SK-N-SH (cell line): ENCODE measurements at regions not wholly inside any gene's neighbourhood (a gene's known extent, or its start where the extent isn't known, plus 50 kb on each side); places are given as distances from the start of the nearest gene placed in this dataset.

Experiments
- CTCF ChIA-PET: fragments of 300-600, 350-600 bp; formaldehyde crosslinking; extraction: SDS; loops from one replicate; lab custom pipeline; 2021; lab: Yijun Ruan, JAX
- POLR2A ChIA-PET: fragments of 350-600 bp; sonication (Branson Sonifier 250); formaldehyde crosslinking; extraction: SDS; loops from one replicate; lab custom pipeline; 2020; ENCODE audit warnings: antibody characterized with exemption, inconsistent platforms; lab: Yijun Ruan, JAX
- DNase-seq: peaks from one replicate; pipeline ENCODE4 v3.0.0; 2012
- H2AFZ ChIP-seq: fragments of 200-600 bp; sonication (generic); 2 replicates; pipeline ENCODE4 v1.8.1; 2016; ENCODE audit warnings: antibody characterized with exemption, mild to moderate bottlenecking, low read depth
- H3F3A ChIP-seq: fragments of 200-600 bp; sonication (generic); replicated peaks from 2 replicates; pipeline ENCODE3; 2016; ENCODE audit warnings: antibody characterized with exemption, mild to moderate bottlenecking; ENCODE audit not compliant: insufficient read depth
- H3K27ac ChIP-seq, 2 experiments: fragments of 200-500 bp in 1 of 2; fragments of 200-600 bp in 1 of 2; sonication (Bioruptor generic) in 1 of 2; sonication (generic), shearing (Covaris generic) in 1 of 2; 2 replicates each; pipeline versions ENCODE4 v1.5.1 to v1.6.1; 2014 to 2016; ENCODE audit warnings: low read depth in 2 of 2, inconsistent platforms in 1 of 2, low read length in 1 of 2, mild to moderate bottlenecking in 1 of 2, mixed read lengths in 1 of 2
- H3K27me3 ChIP-seq: fragments of 200-600 bp; sonication (generic), shearing (Covaris generic); 2 replicates; pipeline ENCODE4 v1.6.1; 2016; ENCODE audit warnings: mixed run types; ENCODE audit not compliant: insufficient read depth
- H3K36me3 ChIP-seq, 2 experiments: fragments of 200-500 bp in 1 of 2; fragments of 200-600 bp in 1 of 2; sonication (Bioruptor generic) in 1 of 2; sonication (generic) in 1 of 2; replicated peaks in 1 of 2; 2 replicates each; pipeline versions ENCODE3 to v1.5.1; 2014 to 2016; ENCODE audit warnings: low read length in 1 of 2, mild to moderate bottlenecking in 1 of 2; ENCODE audit not compliant: insufficient read depth in 2 of 2, control insufficient read depth in 1 of 2
- H3K4me1 ChIP-seq, 2 experiments: fragments of 200-500 bp in 1 of 2; fragments of 200-600 bp in 1 of 2; sonication (Bioruptor generic) in 1 of 2; sonication (generic), shearing (Covaris generic) in 1 of 2; 2 replicates each; pipeline versions ENCODE4 v1.5.1 to v1.6.1; 2014 to 2016; ENCODE audit warnings: low read depth in 1 of 2, low read length in 1 of 2, mixed run types in 1 of 2; ENCODE audit not compliant: insufficient read depth in 2 of 2, control insufficient read depth in 1 of 2
- H3K4me2 ChIP-seq: fragments of 200-600 bp; sonication (generic), shearing (Covaris generic); 2 replicates; pipeline ENCODE4 v1.6.1; 2017; ENCODE audit warnings: mixed run types
- H3K4me3 ChIP-seq, 2 experiments: fragments of 200-500 bp in 1 of 2; fragments of 200-600 bp in 1 of 2; sonication (Bioruptor generic) in 1 of 2; sonication (generic), shearing (Covaris generic) in 1 of 2; 2 replicates each; pipeline versions ENCODE4 v1.5.1 to v1.8.1; 2014 to 2016; ENCODE audit warnings: low read depth in 2 of 2, inconsistent platforms in 1 of 2, low read length in 1 of 2, mild to moderate bottlenecking in 1 of 2, mixed read lengths in 1 of 2, moderate library complexity in 1 of 2
- H3K79me2 ChIP-seq: fragments of 200-600 bp; sonication (generic); 2 replicates; pipeline ENCODE4 v1.8.1; 2017; ENCODE audit warnings: mild to moderate bottlenecking; ENCODE audit not compliant: insufficient read depth
- H3K9ac ChIP-seq: fragments of 200-600 bp; sonication (generic); 2 replicates; pipeline ENCODE4 v1.6.1; 2017; ENCODE audit warnings: mixed run types
- H3K9me2 ChIP-seq: fragments of 200-600 bp; sonication (generic); 2 replicates; pipeline ENCODE4 v1.6.1; 2017; ENCODE audit warnings: mixed run types
- H3K9me3 ChIP-seq: fragments of 200-600 bp; sonication (generic); 2 replicates; pipeline ENCODE4 v1.6.1; 2017; ENCODE audit warnings: mixed run types, mild to moderate bottlenecking, moderate library complexity
- H4K20me1 ChIP-seq: fragments of 200-600 bp; sonication (generic); 2 replicates; pipeline ENCODE4 v1.6.1; 2017; ENCODE audit warnings: mild to moderate bottlenecking, mixed run types; ENCODE audit not compliant: insufficient read depth
- CHD2 ChIP-seq: fragments of 150-350 bp; IDR thresholded peaks from 2 replicates; pipeline ENCODE4 v1.6.1; 2018; ENCODE audit warnings: low read length; ENCODE audit not compliant: partially characterized antibody
- EP300 ChIP-seq, 2 experiments: IDR thresholded peaks; 2 replicates each; pipeline versions ENCODE4 v1.4.0 to v1.6.1; 2012; ENCODE audit warnings: borderline replicate concordance in 1 of 2, low read depth in 1 of 2, low read length in 1 of 2
- EZH2phosphoT487 ChIP-seq: fragments of 200-600 bp; sonication (generic); IDR thresholded peaks from 2 replicates; pipeline ENCODE4 v1.6.1; 2017; ENCODE audit warnings: low read depth, mixed run types, mild to moderate bottlenecking, antibody characterized with exemption, moderate library complexity, borderline replicate concordance
- FOXJ3 ChIP-seq: sonication (generic); formaldehyde crosslinking; IDR thresholded peaks from 2 replicates; pipeline ENCODE4 v1.5.1; 2020; ENCODE audit warnings: mild to moderate bottlenecking, missing genetic modification reagents
- GABPA ChIP-seq: IDR thresholded peaks from 2 replicates; pipeline ENCODE4 v1.4.0; 2012; ENCODE audit warnings: low read depth, mild to moderate bottlenecking
- GATA2 ChIP-seq: sonication (generic); formaldehyde crosslinking; IDR thresholded peaks from 2 replicates; pipeline ENCODE4 v1.5.0; 2020; ENCODE audit warnings: mild to moderate bottlenecking, missing genetic modification reagents
- JUND ChIP-seq: IDR thresholded peaks from 2 replicates; pipeline ENCODE4 v1.4.0; 2012
- NFIC ChIP-seq: IDR thresholded peaks from 2 replicates; pipeline ENCODE4 v1.4.0; 2012; ENCODE audit warnings: borderline replicate concordance
- NRF1 ChIP-seq: IDR thresholded peaks from 2 replicates; pipeline ENCODE4 v1.6.1; 2012; ENCODE audit warnings: low read depth, mild to moderate bottlenecking, low read length
- RCOR1 ChIP-seq: fragments of 150-350 bp; IDR thresholded peaks from 2 replicates; pipeline ENCODE4 v1.6.1; 2017; ENCODE audit warnings: antibody characterized with exemption, low read length
- RFX5 ChIP-seq: IDR thresholded peaks from 2 replicates; pipeline ENCODE4 v1.6.1; 2012; ENCODE audit warnings: mild to moderate bottlenecking, improper control_type of control experiment, low read length
- RXRA ChIP-seq: IDR thresholded peaks from 2 replicates; pipeline ENCODE4 v1.4.0; 2012; ENCODE audit warnings: low read depth, mild to moderate bottlenecking, borderline replicate concordance
- TCF12 ChIP-seq: IDR thresholded peaks from 2 replicates; pipeline ENCODE4 v1.4.0; 2012
- YY1 ChIP-seq: IDR thresholded peaks from 2 replicates; pipeline ENCODE4 v1.4.0; 2012; ENCODE audit warnings: low read depth, mild to moderate bottlenecking
- WGBS: methylation state at CpG from one replicate; pipeline ENCODE4 v1.1.6; 2017; ENCODE audit warnings: low lambda C conversion rate; 5-methylcytosine and 5-hydroxymethylcytosine counted together
- TF ChIP-seq, protein P1 (sequence below): IDR thresholded peaks from 2 replicates; pipeline ENCODE4 v1.6.1; 2012; ENCODE audit warnings: mild to moderate bottlenecking, low read depth, low read length, moderate library complexity
- TF ChIP-seq, protein P2 (sequence below): IDR thresholded peaks from 2 replicates; pipeline ENCODE4 v1.4.0; 2012; ENCODE audit warnings: low read depth, borderline replicate concordance
- TF ChIP-seq, protein P3 (sequence below): IDR thresholded peaks from 2 replicates; pipeline ENCODE4 v1.4.0; 2012; ENCODE audit warnings: low read depth, borderline replicate concordance

DNA sequence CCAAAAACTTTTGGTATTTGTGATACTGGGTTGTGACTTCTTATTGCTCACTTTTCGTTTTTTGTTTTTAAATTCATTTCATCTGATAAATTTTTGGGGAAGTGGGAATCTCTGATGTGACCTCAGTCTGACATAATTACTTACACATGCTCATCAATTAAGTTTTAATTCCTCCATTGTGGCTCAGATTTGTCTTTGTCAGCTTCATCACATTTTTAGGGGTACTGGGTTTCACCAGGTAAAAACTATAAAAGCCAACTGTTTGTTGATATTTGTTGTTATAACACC lies 425.3 kb upstream of the TGFBR2 start:
- DNase-seq = no peak
- 82% methylated on average over 1 of the region's 1 CpG for WGBS
- ChIA-PET CTCF (interaction anchor here (1.4 kb wide), 2 partner anchors 18 to 139 kb away, joined by 4 to 6 read pairs; no protein-coding TSS in a partner anchor), POLR2A (no interaction called here)
- Histone ChIP-seq H3K27ac (no peak overlapping the region), H3K9me3 (no peaks in the 10 kb centered on the region), H3F3A (no peaks in the 10 kb centered on the region), H3K4me1 (peaks cover 0 to 6% of the 10 kb centered on the region in 2 experiments; a peak in 1 of 4 replicates), H3K27me3 (no peaks in the 10 kb centered on the region), H3K9me2 (no peaks in the 10 kb centered on the region), H3K9ac (no peak overlapping the region), H2AFZ (no peak overlapping the region), H3K4me3 (no peak overlapping the region), H3K36me3 (no peaks in the 10 kb centered on the region), H3K4me2 (no peak overlapping the region), H4K20me1 (no peaks in the 10 kb centered on the region), H3K79me2 (no peaks in the 10 kb centered on the region)
- TF ChIP-seq FOXJ3 (CRISPR knock-in tag) (no peak), EZH2phosphoT487 (no peak), TCF12 (no peak), RCOR1 (no peak), RXRA (no peak), CHD2 (no peak), GATA2 (no peak), GABPA (no peak), JUND (no peak), EP300 (IDR thresholded peaks at IDR 0.05; ENCODE audit: borderline replicate concordance in 1 of 2, low read depth in 1 of 2, low read length in 1 of 2) (no peak)
- TF ChIP-seq, protein P1, sequence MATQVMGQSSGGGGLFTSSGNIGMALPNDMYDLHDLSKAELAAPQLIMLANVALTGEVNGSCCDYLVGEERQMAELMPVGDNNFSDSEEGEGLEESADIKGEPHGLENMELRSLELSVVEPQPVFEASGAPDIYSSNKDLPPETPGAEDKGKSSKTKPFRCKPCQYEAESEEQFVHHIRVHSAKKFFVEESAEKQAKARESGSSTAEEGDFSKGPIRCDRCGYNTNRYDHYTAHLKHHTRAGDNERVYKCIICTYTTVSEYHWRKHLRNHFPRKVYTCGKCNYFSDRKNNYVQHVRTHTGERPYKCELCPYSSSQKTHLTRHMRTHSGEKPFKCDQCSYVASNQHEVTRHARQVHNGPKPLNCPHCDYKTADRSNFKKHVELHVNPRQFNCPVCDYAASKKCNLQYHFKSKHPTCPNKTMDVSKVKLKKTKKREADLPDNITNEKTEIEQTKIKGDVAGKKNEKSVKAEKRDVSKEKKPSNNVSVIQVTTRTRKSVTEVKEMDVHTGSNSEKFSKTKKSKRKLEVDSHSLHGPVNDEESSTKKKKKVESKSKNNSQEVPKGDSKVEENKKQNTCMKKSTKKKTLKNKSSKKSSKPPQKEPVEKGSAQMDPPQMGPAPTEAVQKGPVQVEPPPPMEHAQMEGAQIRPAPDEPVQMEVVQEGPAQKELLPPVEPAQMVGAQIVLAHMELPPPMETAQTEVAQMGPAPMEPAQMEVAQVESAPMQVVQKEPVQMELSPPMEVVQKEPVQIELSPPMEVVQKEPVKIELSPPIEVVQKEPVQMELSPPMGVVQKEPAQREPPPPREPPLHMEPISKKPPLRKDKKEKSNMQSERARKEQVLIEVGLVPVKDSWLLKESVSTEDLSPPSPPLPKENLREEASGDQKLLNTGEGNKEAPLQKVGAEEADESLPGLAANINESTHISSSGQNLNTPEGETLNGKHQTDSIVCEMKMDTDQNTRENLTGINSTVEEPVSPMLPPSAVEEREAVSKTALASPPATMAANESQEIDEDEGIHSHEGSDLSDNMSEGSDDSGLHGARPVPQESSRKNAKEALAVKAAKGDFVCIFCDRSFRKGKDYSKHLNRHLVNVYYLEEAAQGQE = no peak
- TF ChIP-seq, protein P2, sequence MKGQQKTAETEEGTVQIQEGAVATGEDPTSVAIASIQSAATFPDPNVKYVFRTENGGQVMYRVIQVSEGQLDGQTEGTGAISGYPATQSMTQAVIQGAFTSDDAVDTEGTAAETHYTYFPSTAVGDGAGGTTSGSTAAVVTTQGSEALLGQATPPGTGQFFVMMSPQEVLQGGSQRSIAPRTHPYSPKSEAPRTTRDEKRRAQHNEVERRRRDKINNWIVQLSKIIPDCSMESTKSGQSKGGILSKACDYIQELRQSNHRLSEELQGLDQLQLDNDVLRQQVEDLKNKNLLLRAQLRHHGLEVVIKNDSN = no peak

DNA sequence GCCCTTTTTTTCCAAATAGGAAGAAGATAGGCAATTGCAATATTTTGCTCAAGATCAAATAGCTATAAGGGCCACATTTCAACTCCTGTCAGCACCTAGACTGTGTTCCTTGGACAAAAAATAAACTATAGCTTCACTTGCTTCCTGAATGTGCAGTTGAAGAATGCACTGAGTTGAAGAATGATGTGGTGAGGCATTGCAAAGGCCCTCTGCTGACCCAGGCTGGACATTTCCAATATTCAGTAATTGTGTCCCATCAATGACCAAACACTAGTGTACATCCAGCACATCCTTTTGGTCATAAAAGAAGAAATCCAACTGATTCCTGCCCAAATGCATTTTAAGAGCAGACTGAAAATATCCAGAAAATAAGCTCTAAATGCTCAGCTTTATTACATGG lies 424.8 kb upstream of the TGFBR2 start:
- DNase-seq = no peak
- H2AFZ ChIP-seq = no peak overlapping the region
- no peaks in the 10 kb centered on the region for H3K79me2 ChIP-seq
- no peaks in the 10 kb centered on the region for H3K36me3 ChIP-seq
- no peak overlapping the region for H3K9ac ChIP-seq
- H3K9me3 ChIP-seq = no peaks in the 10 kb centered on the region
- H3K4me1 ChIP-seq = peaks cover 0 to 6% of the 10 kb centered on the region in 2 experiments; a peak in 2 of 4 replicates
- no peaks in the 10 kb centered on the region for H3K27me3 ChIP-seq
- no peaks in the 10 kb centered on the region for H3K9me2 ChIP-seq
- no peak overlapping the region for H3K4me3 ChIP-seq
- no peaks in the 10 kb centered on the region for H4K20me1 ChIP-seq
- no peak overlapping the region for H3K4me2 ChIP-seq
- ChIA-PET CTCF (interaction anchor here (1.4 kb wide), 2 partner anchors 18 to 139 kb away, joined by 4 to 6 read pairs; no protein-coding TSS in a partner anchor), POLR2A (no interaction called here)
- H3K27ac ChIP-seq = no peak overlapping the region
- no peaks in the 10 kb centered on the region for H3F3A ChIP-seq
- TF ChIP-seq FOXJ3 (CRISPR knock-in tag) (no peak), RCOR1 (no peak), CHD2 (no peak), NFIC (no peak), YY1 (no peak), EP300 (IDR thresholded peaks at IDR 0.05; ENCODE audit: borderline replicate concordance in 1 of 2, low read depth in 1 of 2, low read length in 1 of 2) (no peak), JUND (no peak), RFX5 (no peak), NRF1 (no peak)
- TF ChIP-seq, protein P3, sequence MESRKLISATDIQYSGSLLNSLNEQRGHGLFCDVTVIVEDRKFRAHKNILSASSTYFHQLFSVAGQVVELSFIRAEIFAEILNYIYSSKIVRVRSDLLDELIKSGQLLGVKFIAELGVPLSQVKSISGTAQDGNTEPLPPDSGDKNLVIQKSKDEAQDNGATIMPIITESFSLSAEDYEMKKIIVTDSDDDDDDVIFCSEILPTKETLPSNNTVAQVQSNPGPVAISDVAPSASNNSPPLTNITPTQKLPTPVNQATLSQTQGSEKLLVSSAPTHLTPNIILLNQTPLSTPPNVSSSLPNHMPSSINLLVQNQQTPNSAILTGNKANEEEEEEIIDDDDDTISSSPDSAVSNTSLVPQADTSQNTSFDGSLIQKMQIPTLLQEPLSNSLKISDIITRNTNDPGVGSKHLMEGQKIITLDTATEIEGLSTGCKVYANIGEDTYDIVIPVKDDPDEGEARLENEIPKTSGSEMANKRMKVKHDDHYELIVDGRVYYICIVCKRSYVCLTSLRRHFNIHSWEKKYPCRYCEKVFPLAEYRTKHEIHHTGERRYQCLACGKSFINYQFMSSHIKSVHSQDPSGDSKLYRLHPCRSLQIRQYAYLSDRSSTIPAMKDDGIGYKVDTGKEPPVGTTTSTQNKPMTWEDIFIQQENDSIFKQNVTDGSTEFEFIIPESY = no peak
- TF ChIP-seq, protein P1 = no peak
- TF ChIP-seq, protein P2 = no peak
